Stimulated activated CD4-positive, alpha-beta T cell treated with anti-CD3 and anti-CD28 coated beads, Interleukin-2, amount 100 ng/mL, for 48 hours (primary cell): ENCODE measurements at regions not wholly inside any gene's neighbourhood (a gene's known extent, or its start where the extent isn't known, plus 50 kb on each side); places are given as distances from the start of the nearest gene placed in this dataset.
A peak's percentile ranks its signal among the peaks of the same experiment; 100 is the strongest.

Source experiments
- DNase-seq, 2 donors: peaks; one replicate each; pipeline ENCODE4 v3.0.0-alpha.2; 2020

GRCh38 chr4:54496412-54496811, 161.3 kb upstream of the KIT start:
- DNase-seq: no peak

- DNase-seq: no peak
These were observed 159.8 kb upstream of the KIT start for GRCh38 chr4:54497947-54498346.

GRCh38 chr4:54498661-54499111, 159.1 kb upstream of the KIT start:
- DNase-seq: no peak

- DNase-seq: no peak
These were observed 158.3 kb upstream of the KIT start for GRCh38 chr4:54499308-54500074.

GRCh38 chr4:54505362-54505761, 152.4 kb upstream of the KIT start:
- no peak for DNase-seq

GRCh38 chr4:54505996-54506395, 151.8 kb upstream of the KIT start:
- DNase-seq: no peak

- DNase-seq: no peak
These were observed 148.7 kb upstream of the KIT start for GRCh38 chr4:54509057-54509456.

- DNase-seq: no peak
These were observed 144.6 kb upstream of the KIT start for GRCh38 chr4:54513204-54513603.

GRCh38 chr4:54513741-54514140, 144.0 kb upstream of the KIT start:
- no peak for DNase-seq

GRCh38 chr4:54516556-54517215, 141.1 kb upstream of the KIT start:
- DNase-seq: no peak

GRCh38 chr4:54517781-54518444, 139.8 kb upstream of the KIT start:
- DNase-seq: no peak

- DNase-seq: no peak
These were observed 132.2 kb upstream of the KIT start for GRCh38 chr4:54525602-54526001.

- no peak for DNase-seq
These were observed 131.2 kb upstream of the KIT start for GRCh38 chr4:54526560-54526959.

- DNase-seq: no peak
These were observed 130.2 kb upstream of the KIT start for GRCh38 chr4:54527532-54527931.

GRCh38 chr4:54539500-54540029, 118.2 kb upstream of the KIT start:
- peak in 1 of 2 donors; percentile 3 for DNase-seq

GRCh38 chr4:54540931-54541330, 116.8 kb upstream of the KIT start:
- no peak for DNase-seq

- DNase-seq: no peak
These were observed 116.2 kb upstream of the KIT start for GRCh38 chr4:54541426-54542118.

GRCh38 chr4:54542119-54542438, 115.7 kb upstream of the KIT start:
- no peak for DNase-seq

GRCh38 chr4:54542540-54543041, 115.2 kb upstream of the KIT start:
- no peak for DNase-seq

GRCh38 chr4:54543088-54543795, 114.5 kb upstream of the KIT start:
- DNase-seq: no peak

- DNase-seq: no peak
These were observed 111.9 kb upstream of the KIT start for GRCh38 chr4:54545663-54546424.
